ENCODE measurements at regions not wholly inside any gene's neighbourhood (a gene's known extent, or its start where the extent isn't known, plus 50 kb on each side); places are given as distances from the start of the nearest gene placed in this dataset.
"Not testable (repeated sequence)": the region's sequence is repeated elsewhere in the genome, so short reads cannot be mapped to it uniquely, and the experiment has no call there.

DNA sequence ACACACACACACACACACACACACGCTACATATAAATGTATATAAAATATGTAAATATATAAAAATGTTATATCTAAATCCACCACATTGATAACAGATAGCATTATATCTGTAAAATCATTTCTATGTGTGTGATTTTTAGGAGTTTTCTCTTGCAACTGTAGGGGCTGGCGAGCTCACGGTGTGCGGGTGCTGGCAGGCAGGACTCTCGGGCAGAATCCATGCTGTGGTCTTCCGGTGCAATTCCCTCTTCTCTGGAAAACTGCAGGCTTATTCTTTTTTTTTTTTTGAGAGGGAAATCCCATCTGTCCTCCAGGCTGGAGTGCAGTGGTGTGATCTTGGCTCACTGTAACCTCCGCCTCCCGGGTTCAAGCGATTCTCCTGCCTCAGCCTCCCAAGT lies 205.8 kb downstream of the NPIPB11 start:
- TF ChIP-seq, protein P1, sequence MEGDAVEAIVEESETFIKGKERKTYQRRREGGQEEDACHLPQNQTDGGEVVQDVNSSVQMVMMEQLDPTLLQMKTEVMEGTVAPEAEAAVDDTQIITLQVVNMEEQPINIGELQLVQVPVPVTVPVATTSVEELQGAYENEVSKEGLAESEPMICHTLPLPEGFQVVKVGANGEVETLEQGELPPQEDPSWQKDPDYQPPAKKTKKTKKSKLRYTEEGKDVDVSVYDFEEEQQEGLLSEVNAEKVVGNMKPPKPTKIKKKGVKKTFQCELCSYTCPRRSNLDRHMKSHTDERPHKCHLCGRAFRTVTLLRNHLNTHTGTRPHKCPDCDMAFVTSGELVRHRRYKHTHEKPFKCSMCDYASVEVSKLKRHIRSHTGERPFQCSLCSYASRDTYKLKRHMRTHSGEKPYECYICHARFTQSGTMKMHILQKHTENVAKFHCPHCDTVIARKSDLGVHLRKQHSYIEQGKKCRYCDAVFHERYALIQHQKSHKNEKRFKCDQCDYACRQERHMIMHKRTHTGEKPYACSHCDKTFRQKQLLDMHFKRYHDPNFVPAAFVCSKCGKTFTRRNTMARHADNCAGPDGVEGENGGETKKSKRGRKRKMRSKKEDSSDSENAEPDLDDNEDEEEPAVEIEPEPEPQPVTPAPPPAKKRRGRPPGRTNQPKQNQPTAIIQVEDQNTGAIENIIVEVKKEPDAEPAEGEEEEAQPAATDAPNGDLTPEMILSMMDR (conservative IDR thresholded peaks at IDR 0.05; ENCODE audit: low read length) = not testable (repeated sequence)
- TF ChIP-seq EZH2phosphoT487 (IDR thresholded peaks at IDR 0.05; ENCODE audit: borderline replicate concordance) = not testable (repeated sequence)

Data from Loucy (cell line).